HEK293T (cell line): ENCODE measurements at regions not wholly inside any gene's neighbourhood (a gene's known extent, or its start where the extent isn't known, plus 50 kb on each side); places are given as distances from the start of the nearest gene placed in this dataset.
A peak's percentile ranks its signal among the peaks of the same experiment; 100 is the strongest.

ENCODE experiments used
- CTCF ChIA-PET: fragments of 350-600 bp; formaldehyde crosslinking; extraction: SDS; loops from one replicate; lab custom pipeline; 2021; ENCODE audit warnings: antibody characterized with exemption, inconsistent platforms; lab: Yijun Ruan, JAX
- POLR2A ChIA-PET: fragments of 350-600 bp; formaldehyde crosslinking; extraction: SDS; loops from one replicate; lab custom pipeline; 2020; ENCODE audit warnings: antibody characterized with exemption, inconsistent platforms; lab: Yijun Ruan, JAX
- DNase-seq: peaks from one replicate; pipeline ENCODE4 v3.0.0; 2012; ENCODE audit warnings: mixed read lengths; ENCODE audit errors: extremely low spot score
- ARNT ChIP-seq: fragments of 450-650 bp; IDR thresholded peaks from 2 replicates; pipeline ENCODE4 v1.6.1; 2017; ENCODE audit warnings: mild to moderate bottlenecking
- BHLHE40 ChIP-seq: fragments of 450-650 bp; IDR thresholded peaks from 2 replicates; pipeline ENCODE4 v1.6.1; 2016; ENCODE audit warnings: mild to moderate bottlenecking, moderate library complexity, borderline replicate concordance
- CTBP1 ChIP-seq: fragments of 450-650 bp; IDR thresholded peaks from 2 replicates; pipeline ENCODE4 v1.6.1; 2016; ENCODE audit warnings: borderline replicate concordance
- ELF4 ChIP-seq: fragments of 450-650 bp; IDR thresholded peaks from 2 replicates; pipeline ENCODE4 v1.6.1; 2017; ENCODE audit warnings: antibody characterized with exemption
- FOXA1 ChIP-seq: fragments of 450-650 bp; IDR thresholded peaks from 2 replicates; pipeline ENCODE4 v1.6.1; 2016; ENCODE audit warnings: mild to moderate bottlenecking
- FOXK2 ChIP-seq: fragments of 450-650 bp; IDR thresholded peaks from 2 replicates; pipeline ENCODE4 v1.6.1; 2016; ENCODE audit warnings: mild to moderate bottlenecking
- FOXM1 ChIP-seq: fragments of 450-650 bp; IDR thresholded peaks from 2 replicates; pipeline ENCODE4 v1.6.1; 2017; ENCODE audit warnings: mild to moderate bottlenecking, borderline replicate concordance
- HDGF ChIP-seq: fragments of 450-650 bp; IDR thresholded peaks from 2 replicates; pipeline ENCODE4 v1.6.1; 2017; ENCODE audit warnings: antibody characterized with exemption, borderline replicate concordance
- L3MBTL2 ChIP-seq: fragments of 450-650 bp; conservative IDR thresholded peaks from 2 replicates; pipeline ENCODE4 v1.6.1; 2016; ENCODE audit warnings: mild to moderate bottlenecking
- LEF1 ChIP-seq: fragments of 450-650 bp; IDR thresholded peaks from 2 replicates; pipeline ENCODE4 v1.6.1; 2017; ENCODE audit warnings: mild to moderate bottlenecking, borderline replicate concordance
- NFRKB ChIP-seq: fragments of 450-650 bp; IDR thresholded peaks from 2 replicates; pipeline ENCODE4 v1.6.1; 2016; ENCODE audit warnings: mild to moderate bottlenecking, moderate library complexity
- SP1 ChIP-seq: fragments of 450-650 bp; IDR thresholded peaks from 2 replicates; pipeline ENCODE4 v1.6.1; 2017
- SUZ12 ChIP-seq: fragments of 450-650 bp; IDR thresholded peaks from 2 replicates; pipeline ENCODE4 v1.6.1; 2016; ENCODE audit warnings: mild to moderate bottlenecking
- TARDBP ChIP-seq: fragments of 450-650 bp; IDR thresholded peaks from 2 replicates; pipeline ENCODE4 v1.6.1; 2016
- ZNF384 ChIP-seq: fragments of 450-650 bp; IDR thresholded peaks from 2 replicates; pipeline ENCODE4 v1.6.1; 2016
- TF ChIP-seq, protein P1 (sequence below): fragments of 450-650 bp; IDR thresholded peaks from 2 replicates; pipeline ENCODE4 v1.6.1; 2016

DNA sequence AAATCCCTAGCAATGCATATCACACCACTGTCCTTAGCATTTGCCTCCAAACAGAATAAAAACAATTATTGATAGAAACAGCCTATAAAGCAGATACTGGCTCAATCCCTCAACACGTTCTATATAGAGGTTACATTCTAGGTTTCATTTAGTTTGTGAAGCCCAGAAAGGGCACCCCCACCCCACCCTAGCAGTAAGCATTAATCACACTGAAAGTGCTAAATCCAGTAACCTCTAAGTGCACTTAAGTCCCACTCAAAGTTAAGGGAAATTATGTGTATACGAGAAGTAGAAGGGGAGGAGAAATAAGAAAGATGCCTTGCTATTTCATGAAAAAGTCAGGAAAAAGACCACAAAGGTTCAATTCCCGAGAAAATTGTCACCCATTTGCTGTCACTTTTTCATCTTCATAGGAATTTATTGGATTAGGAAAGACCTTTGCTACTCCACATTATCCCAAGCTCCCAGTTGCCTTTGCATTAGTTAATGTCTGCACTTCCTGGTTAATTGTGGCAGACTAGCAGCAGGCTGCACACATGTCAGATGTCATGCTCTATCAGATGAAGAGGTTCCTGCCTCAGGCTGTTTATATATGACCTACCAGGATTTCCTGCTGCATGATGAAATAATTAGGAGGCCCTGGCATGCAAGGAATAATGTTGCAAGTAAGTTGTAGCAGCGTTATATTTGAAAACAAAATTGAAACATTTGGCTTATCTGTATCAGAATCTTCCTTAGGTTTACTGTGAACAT is 54.5 kb upstream of the LHX8 start:
- ChIA-PET POLR2A (no interaction called here), CTCF (no interaction called here)
- TF ChIP-seq FOXM1 = no peak
- TF ChIP-seq SUZ12 = no peak
- TF ChIP-seq ARNT = no peak
- TF ChIP-seq BHLHE40 = no peak
- no peak for TF ChIP-seq LEF1
- no peak for TF ChIP-seq ELF4
- no peak for TF ChIP-seq NFRKB
- TF ChIP-seq L3MBTL2 = no peak
- no peak for TF ChIP-seq CTBP1
- TF ChIP-seq SP1 = no peak
- TF ChIP-seq TARDBP = no peak
- TF ChIP-seq ZNF384 = no peak
- TF ChIP-seq, protein P1, sequence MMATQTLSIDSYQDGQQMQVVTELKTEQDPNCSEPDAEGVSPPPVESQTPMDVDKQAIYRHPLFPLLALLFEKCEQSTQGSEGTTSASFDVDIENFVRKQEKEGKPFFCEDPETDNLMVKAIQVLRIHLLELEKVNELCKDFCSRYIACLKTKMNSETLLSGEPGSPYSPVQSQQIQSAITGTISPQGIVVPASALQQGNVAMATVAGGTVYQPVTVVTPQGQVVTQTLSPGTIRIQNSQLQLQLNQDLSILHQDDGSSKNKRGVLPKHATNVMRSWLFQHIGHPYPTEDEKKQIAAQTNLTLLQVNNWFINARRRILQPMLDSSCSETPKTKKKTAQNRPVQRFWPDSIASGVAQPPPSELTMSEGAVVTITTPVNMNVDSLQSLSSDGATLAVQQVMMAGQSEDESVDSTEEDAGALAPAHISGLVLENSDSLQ = no peak; the same call in 1 of the 2 replicates
- TF ChIP-seq HDGF = no peak
- TF ChIP-seq FOXA1 = no peak
- no peak for TF ChIP-seq FOXK2
- no peak for DNase-seq

DNA sequence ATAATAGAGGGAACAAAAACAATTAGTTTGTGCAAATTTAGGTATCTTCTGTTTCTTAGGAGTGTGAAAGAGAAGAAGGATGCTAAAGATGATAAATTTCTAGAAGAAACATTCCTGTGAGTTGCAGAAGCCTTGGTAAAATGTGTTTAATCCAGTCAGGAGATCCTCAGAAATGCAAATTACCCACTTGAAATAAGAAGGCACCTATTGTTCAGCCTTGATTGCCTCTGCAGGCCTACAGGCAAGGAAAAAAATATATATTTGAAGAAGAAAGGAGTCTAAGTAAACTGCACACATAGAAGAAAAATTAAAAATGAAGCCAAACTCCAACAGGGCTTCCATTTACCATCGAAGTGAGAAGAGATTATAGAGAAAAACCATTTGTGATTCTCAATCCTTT is 51.0 kb upstream of the LHX8 start:
- DNase-seq = no peak
- CTCF ChIA-PET = no interaction called here
- POLR2A ChIA-PET = no interaction called here
- TF ChIP-seq SP1 (no peak), FOXK2 (no peak), CTBP1 (no peak), FOXA1 (no peak), SUZ12 (no peak), FOXM1 (no peak), ZNF384 (no peak)

GRCh38 chr1:75083848-75084514 is 50.2 kb upstream of the LHX8 start:
- DNase-seq = no peak
- ChIA-PET POLR2A (no interaction called here), CTCF (no interaction called here)
- TF ChIP-seq L3MBTL2 = no peak
- TF ChIP-seq, protein P1 = 0 out of 2 replicates have a peak, but pooled peaks have one; percentile 21
